ENCODE measurements at regions not wholly inside any gene's neighbourhood (a gene's known extent, or its start where the extent isn't known, plus 50 kb on each side); places are given as distances from the start of the nearest gene placed in this dataset.

DNA sequence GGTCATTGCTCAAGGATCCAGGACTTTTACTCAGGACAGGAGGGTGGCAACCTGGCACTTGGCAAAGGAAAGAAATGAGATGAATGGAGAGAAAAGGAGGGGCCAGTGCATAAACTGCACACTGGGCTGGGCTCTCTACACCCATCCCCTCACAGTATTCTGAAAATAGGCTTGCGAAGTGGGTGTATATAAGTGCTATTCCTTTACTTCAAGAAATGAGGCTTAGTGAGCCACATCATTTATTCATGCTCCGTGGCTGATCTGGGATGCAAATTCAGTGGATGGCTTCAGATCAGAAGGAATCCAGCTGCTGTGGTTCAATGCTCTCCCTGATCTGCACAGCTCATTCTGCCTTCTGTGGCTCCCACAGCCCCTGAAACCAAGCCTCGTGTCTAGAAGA is 297.7 kb downstream of the UQCRFS1 start:
- RAD21 ChIA-PET (ENCODE audit: unreplicated experiment) = no interaction called here
- CTCF ChIA-PET = interaction anchor here (1.6 kb wide), 1 partner anchor 36 kb away, joined by 4 read pairs; no protein-coding TSS in a partner anchor
- intact Hi-C loops (cut with micrococcal nuclease; ENCODE audit: unreplicated experiment) = no loop called here
- in situ Hi-C loops (cut with MboI) = no loop called here
- Histone ChIP-seq H3K36me3 (ENCODE audit: control insufficient read depth in 2 of 2, insufficient read depth in 2 of 2, low read length in 1 of 2) (no peaks in the 10 kb centered on the region), H3K9ac (ENCODE audit: control insufficient read depth, insufficient read depth, low read length) (no peak overlapping the region), H3K79me2 (ENCODE audit: control insufficient read depth, insufficient read depth, low read length) (no peaks in the 10 kb centered on the region), H3K9me3 (replicated peaks; ENCODE audit: control insufficient read depth, insufficient read depth, low read length) (no peaks in the 10 kb centered on the region; the same call in 2 of the 3 replicates), H3K4me1 (ENCODE audit: control insufficient read depth, insufficient read depth, low read length) (no peaks in the 10 kb centered on the region), H3K27me3 (replicated peaks in 1 of 2; ENCODE audit: control insufficient read depth in 2 of 2, insufficient read depth in 2 of 2, low read length in 1 of 2) (no peaks in the 10 kb centered on the region), H4K20me1 (ENCODE audit: control insufficient read depth, insufficient read depth) (no peaks in the 10 kb centered on the region), H3K4me2 (ENCODE audit: control insufficient read depth, insufficient read depth) (no peak overlapping the region), H2AFZ (ENCODE audit: control insufficient read depth, low read depth, low read length) (no peak overlapping the region), H3K27ac (ENCODE audit: control insufficient read depth, insufficient read depth) (no peak overlapping the region), H3K4me3 (no peak overlapping the region)
- WGBS (ENCODE audit: insufficient coverage, insufficient replicate concordance, low lambda C conversion rate, missing lambda C conversion rate) = 12% methylated on average over 3 of the region's 3 CpGs
- no TSS peak for BruUV-seq (replicated peaks)
- ATAC-seq (no peak), DNase-seq (ENCODE audit: low read depth, low spot score) (no peak), FAIRE-seq (no peak)
- SMC1A ChIA-PET (ENCODE audit: uncharacterized antibody, unreplicated experiment) = no interaction called here
- POLR2A ChIA-PET = no interaction called here
- TF ChIP-seq SRF (IDR thresholded peaks at IDR 0.05; ENCODE audit: low read depth in 2 of 2, low read length in 2 of 2) (no peak), ZZZ3 (IDR thresholded peaks at IDR 0.05; ENCODE audit: control insufficient read depth, insufficient read length, low read depth) (no peak), NR2C2 (IDR thresholded peaks at IDR 0.05; ENCODE audit: borderline replicate concordance, control insufficient read depth, insufficient read length, low read depth) (no peak), SPI1 (IDR thresholded peaks at IDR 0.05; ENCODE audit: borderline replicate concordance, insufficient read depth, low read depth, low read length) (no peak), JUNB (IDR thresholded peaks at IDR 0.05) (no peak), SMAD5 (IDR thresholded peaks at IDR 0.05; ENCODE audit: low read depth) (no peak), MEF2A (IDR thresholded peaks at IDR 0.05; ENCODE audit: insufficient read depth, low read depth, low read length) (no peak), CBX5 (IDR thresholded peaks at IDR 0.05; ENCODE audit: low read depth) (no peak)
- TF ChIP-seq, protein P1, sequence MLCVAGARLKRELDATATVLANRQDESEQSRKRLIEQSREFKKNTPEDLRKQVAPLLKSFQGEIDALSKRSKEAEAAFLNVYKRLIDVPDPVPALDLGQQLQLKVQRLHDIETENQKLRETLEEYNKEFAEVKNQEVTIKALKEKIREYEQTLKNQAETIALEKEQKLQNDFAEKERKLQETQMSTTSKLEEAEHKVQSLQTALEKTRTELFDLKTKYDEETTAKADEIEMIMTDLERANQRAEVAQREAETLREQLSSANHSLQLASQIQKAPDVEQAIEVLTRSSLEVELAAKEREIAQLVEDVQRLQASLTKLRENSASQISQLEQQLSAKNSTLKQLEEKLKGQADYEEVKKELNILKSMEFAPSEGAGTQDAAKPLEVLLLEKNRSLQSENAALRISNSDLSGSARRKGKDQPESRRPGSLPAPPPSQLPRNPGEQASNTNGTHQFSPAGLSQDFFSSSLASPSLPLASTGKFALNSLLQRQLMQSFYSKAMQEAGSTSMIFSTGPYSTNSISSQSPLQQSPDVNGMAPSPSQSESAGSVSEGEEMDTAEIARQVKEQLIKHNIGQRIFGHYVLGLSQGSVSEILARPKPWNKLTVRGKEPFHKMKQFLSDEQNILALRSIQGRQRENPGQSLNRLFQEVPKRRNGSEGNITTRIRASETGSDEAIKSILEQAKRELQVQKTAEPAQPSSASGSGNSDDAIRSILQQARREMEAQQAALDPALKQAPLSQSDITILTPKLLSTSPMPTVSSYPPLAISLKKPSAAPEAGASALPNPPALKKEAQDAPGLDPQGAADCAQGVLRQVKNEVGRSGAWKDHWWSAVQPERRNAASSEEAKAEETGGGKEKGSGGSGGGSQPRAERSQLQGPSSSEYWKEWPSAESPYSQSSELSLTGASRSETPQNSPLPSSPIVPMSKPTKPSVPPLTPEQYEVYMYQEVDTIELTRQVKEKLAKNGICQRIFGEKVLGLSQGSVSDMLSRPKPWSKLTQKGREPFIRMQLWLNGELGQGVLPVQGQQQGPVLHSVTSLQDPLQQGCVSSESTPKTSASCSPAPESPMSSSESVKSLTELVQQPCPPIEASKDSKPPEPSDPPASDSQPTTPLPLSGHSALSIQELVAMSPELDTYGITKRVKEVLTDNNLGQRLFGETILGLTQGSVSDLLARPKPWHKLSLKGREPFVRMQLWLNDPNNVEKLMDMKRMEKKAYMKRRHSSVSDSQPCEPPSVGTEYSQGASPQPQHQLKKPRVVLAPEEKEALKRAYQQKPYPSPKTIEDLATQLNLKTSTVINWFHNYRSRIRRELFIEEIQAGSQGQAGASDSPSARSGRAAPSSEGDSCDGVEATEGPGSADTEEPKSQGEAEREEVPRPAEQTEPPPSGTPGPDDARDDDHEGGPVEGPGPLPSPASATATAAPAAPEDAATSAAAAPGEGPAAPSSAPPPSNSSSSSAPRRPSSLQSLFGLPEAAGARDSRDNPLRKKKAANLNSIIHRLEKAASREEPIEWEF (IDR thresholded peaks at IDR 0.05; ENCODE audit: insufficient replicate concordance, low read depth, low read length) = no peak
- TF ChIP-seq, protein P2, sequence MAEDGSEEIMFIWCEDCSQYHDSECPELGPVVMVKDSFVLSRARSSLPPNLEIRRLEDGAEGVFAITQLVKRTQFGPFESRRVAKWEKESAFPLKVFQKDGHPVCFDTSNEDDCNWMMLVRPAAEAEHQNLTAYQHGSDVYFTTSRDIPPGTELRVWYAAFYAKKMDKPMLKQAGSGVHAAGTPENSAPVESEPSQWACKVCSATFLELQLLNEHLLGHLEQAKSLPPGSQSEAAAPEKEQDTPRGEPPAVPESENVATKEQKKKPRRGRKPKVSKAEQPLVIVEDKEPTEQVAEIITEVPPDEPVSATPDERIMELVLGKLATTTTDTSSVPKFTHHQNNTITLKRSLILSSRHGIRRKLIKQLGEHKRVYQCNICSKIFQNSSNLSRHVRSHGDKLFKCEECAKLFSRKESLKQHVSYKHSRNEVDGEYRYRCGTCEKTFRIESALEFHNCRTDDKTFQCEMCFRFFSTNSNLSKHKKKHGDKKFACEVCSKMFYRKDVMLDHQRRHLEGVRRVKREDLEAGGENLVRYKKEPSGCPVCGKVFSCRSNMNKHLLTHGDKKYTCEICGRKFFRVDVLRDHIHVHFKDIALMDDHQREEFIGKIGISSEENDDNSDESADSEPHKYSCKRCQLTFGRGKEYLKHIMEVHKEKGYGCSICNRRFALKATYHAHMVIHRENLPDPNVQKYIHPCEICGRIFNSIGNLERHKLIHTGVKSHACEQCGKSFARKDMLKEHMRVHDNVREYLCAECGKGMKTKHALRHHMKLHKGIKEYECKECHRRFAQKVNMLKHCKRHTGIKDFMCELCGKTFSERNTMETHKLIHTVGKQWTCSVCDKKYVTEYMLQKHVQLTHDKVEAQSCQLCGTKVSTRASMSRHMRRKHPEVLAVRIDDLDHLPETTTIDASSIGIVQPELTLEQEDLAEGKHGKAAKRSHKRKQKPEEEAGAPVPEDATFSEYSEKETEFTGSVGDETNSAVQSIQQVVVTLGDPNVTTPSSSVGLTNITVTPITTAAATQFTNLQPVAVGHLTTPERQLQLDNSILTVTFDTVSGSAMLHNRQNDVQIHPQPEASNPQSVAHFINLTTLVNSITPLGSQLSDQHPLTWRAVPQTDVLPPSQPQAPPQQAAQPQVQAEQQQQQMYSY (CRISPR knock-in tag; IDR thresholded peaks at IDR 0.05) = no peak
- TF ChIP-seq, protein P3, sequence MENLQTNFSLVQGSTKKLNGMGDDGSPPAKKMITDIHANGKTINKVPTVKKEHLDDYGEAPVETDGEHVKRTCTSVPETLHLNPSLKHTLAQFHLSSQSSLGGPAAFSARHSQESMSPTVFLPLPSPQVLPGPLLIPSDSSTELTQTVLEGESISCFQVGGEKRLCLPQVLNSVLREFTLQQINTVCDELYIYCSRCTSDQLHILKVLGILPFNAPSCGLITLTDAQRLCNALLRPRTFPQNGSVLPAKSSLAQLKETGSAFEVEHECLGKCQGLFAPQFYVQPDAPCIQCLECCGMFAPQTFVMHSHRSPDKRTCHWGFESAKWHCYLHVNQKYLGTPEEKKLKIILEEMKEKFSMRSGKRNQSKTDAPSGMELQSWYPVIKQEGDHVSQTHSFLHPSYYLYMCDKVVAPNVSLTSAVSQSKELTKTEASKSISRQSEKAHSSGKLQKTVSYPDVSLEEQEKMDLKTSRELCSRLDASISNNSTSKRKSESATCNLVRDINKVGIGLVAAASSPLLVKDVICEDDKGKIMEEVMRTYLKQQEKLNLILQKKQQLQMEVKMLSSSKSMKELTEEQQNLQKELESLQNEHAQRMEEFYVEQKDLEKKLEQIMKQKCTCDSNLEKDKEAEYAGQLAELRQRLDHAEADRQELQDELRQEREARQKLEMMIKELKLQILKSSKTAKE (IDR thresholded peaks at IDR 0.05; ENCODE audit: low read depth, poor library complexity, severe bottlenecking) = no peak
